Lung (tissue), 11 donors: ENCODE measurements at regions not wholly inside any gene's neighbourhood (a gene's known extent, or its start where the extent isn't known, plus 50 kb on each side); places are given as distances from the start of the nearest gene placed in this dataset.

Experiments used
- ATAC-seq: fragments of 200-7000 bp; cut with Tn5 transposase; one replicate; pipeline ENCODE4 v1.9.1; 2020; ENCODE audit warnings: moderate number of reproducible peaks; ENCODE audit not compliant: insufficient read depth, low FRiP score
- DNase-seq, 3 donors: peaks; one replicate each; pipeline ENCODE4 v3.0.0-alpha.2; 2013 to 2017
- H3K27ac ChIP-seq, 2 donors: one replicate each; pipeline ENCODE4 v1.5.1; 2013; ENCODE audit warnings: mild to moderate bottlenecking in 2 of 2, moderate library complexity in 2 of 2, control low read depth in 1 of 2, inconsistent platforms in 1 of 2, low read depth in 1 of 2, low read length in 1 of 2
- H3K27me3 ChIP-seq, 3 donors: one replicate each; pipeline ENCODE4 v1.5.1; 2013; ENCODE audit warnings: low read length in 2 of 3; ENCODE audit not compliant: control insufficient read depth in 3 of 3, insufficient read depth in 3 of 3
- H3K36me3 ChIP-seq, 4 donors: one replicate each; pipeline ENCODE4 v1.5.1; 2013; ENCODE audit warnings: low read length in 4 of 4, mild to moderate bottlenecking in 1 of 4, moderate library complexity in 1 of 4; ENCODE audit not compliant: control insufficient read depth in 4 of 4, insufficient read depth in 4 of 4
- H3K4me1 ChIP-seq, 5 donors: one replicate each; pipeline ENCODE4 v1.5.1; 2013; ENCODE audit warnings: low read length in 5 of 5, mild to moderate bottlenecking in 2 of 5, moderate library complexity in 1 of 5; ENCODE audit not compliant: control insufficient read depth in 5 of 5, insufficient read depth in 5 of 5
- H3K4me3 ChIP-seq: one replicate; pipeline ENCODE4 v1.5.1; 2013; ENCODE audit warnings: mild to moderate bottlenecking, control low read depth, moderate library complexity
- H3K9ac ChIP-seq, 2 donors: one replicate each; pipeline ENCODE4 v1.5.1; 2013; ENCODE audit warnings: low read length in 2 of 2, control low read depth in 1 of 2; ENCODE audit not compliant: insufficient read depth in 1 of 2
- H3K9me3 ChIP-seq, 4 donors: one replicate each; pipeline ENCODE4 v1.5.1; 2013; ENCODE audit warnings: low read length in 3 of 4, mild to moderate bottlenecking in 1 of 4, moderate library complexity in 1 of 4; ENCODE audit not compliant: control insufficient read depth in 4 of 4, insufficient read depth in 3 of 4
- CTCF ChIP-seq: IDR thresholded peaks from 2 replicates; pipeline ENCODE4 v1.5.1; 2012; ENCODE audit warnings: mild to moderate bottlenecking; ENCODE audit errors: control extremely low read depth, extremely low read depth
- WGBS, 2 donors: extraction: QIAGEN DNeasy Blood & Tissue Kit; methylation state at CpG; one replicate each; pipeline ENCODE4 v1.1.7; 2013; 5-methylcytosine and 5-hydroxymethylcytosine counted together
- donor health status: control.
- donor health status: control.
- donor health status: Bipolar disorder and iron deficiency.
- donor health status: healthy.
- donor health status: DM: yes; HTN: yes; CAD: no.

- no peak for TF ChIP-seq CTCF
- 70 to 73% methylated on average over 13 of the region's 13 CpGs for WGBS, 2 donors
- no peak for ATAC-seq
- H3K27me3 ChIP-seq, result peaks cover 0 to 2% (median 2%) of the 10 kb centered on the region in 3 donors
- no peaks in the 10 kb centered on the region for H3K36me3 ChIP-seq
- no peaks in the 10 kb centered on the region for H3K9me3 ChIP-seq
- no peaks in the 10 kb centered on the region for H3K4me1 ChIP-seq
- H3K9ac ChIP-seq, result no peak overlapping the region
- DNase-seq, result no peak
- no peak overlapping the region for H3K27ac ChIP-seq
- H3K4me3 ChIP-seq, result no peak overlapping the region
Measured at GRCh38 chr7:155972651-155973390, 160.6 kb upstream of the SHH start.

DNA sequence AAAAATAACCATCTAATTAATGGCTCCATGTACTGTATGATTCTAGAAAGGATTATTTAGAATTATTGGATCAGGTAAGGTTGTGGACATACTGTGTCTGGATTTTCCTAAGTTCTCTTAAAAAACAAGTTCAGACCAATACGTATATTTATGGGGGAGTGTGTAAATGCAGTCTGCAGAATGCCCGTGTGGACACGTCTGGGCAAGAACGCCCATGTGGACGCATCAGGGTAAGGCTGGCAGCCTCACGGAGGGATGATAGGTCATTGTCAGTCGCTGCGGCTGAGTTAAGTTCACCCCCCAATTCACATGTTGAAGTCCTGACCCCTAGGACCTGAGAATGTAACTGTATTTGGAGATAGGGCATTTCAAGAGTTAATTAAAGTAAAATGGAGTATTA, 160.0 kb upstream of the SHH start:
- ATAC-seq, result no peak
- H3K9me3 ChIP-seq, result no peaks in the 10 kb centered on the region
- H3K27me3 ChIP-seq, result peaks cover 0 to 2% (median 2%) of the 10 kb centered on the region in 3 donors
- H3K4me3 ChIP-seq, result no peak overlapping the region
- no peak for DNase-seq
- TF ChIP-seq CTCF, result no peak
- H3K36me3 ChIP-seq, result no peaks in the 10 kb centered on the region
- WGBS, 2 donors, result 85 to 90% methylated on average over 8 of the region's 8 CpGs
- H3K9ac ChIP-seq, result no peak overlapping the region
- H3K4me1 ChIP-seq, result no peaks in the 10 kb centered on the region
- no peak overlapping the region for H3K27ac ChIP-seq

- 69 to 71% methylated on average over 15 of the region's 15 CpGs for WGBS, 2 donors
Measured at GRCh38 chr7:155971180-155971770, 159.0 kb upstream of the SHH start.

More at GRCh38 chr7:155971180-155971770, 159.0 kb upstream of the SHH start:
- H3K4me3 ChIP-seq, result no peak overlapping the region
- H3K9me3 ChIP-seq, result no peaks in the 10 kb centered on the region
- no peak overlapping the region for H3K9ac ChIP-seq
- no peak overlapping the region for H3K27ac ChIP-seq
- ATAC-seq (no peak), DNase-seq (no peak)
- TF ChIP-seq CTCF, result no peak
- no peaks in the 10 kb centered on the region for H3K36me3 ChIP-seq
- no peaks in the 10 kb centered on the region for H3K4me1 ChIP-seq
- peaks cover 0 to 2% (median 2%) of the 10 kb centered on the region in 3 donors for H3K27me3 ChIP-seq
